ENCODE measurements at regions not wholly inside any gene's neighbourhood (a gene's known extent, or its start where the extent isn't known, plus 50 kb on each side); places are given as distances from the start of the nearest gene placed in this dataset.

- no peak for DNase-seq (ENCODE audit: low read depth)
These were observed 240.9 kb upstream of the STS start for GRCh38 chrX:6906608-6907007.

- no peak for DNase-seq (ENCODE audit: low read depth)
These were observed 243.4 kb upstream of the STS start for GRCh38 chrX:6904156-6904555.

- DNase-seq (ENCODE audit: low read depth), result no peak
These were observed 249.1 kb upstream of the STS start for GRCh38 chrX:6898371-6898770.

GRCh38 chrX:6891404-6891803 is 256.1 kb upstream of the STS start:
- DNase-seq (ENCODE audit: low read depth), result no peak

GRCh38 chrX:6890544-6891261 is 256.8 kb upstream of the STS start:
- no peak for DNase-seq (ENCODE audit: low read depth)

GRCh38 chrX:6885909-6886308 is 261.6 kb upstream of the STS start:
- DNase-seq (ENCODE audit: low read depth), result no peak

GRCh38 chrX:6885396-6885795 is 262.1 kb upstream of the STS start:
- no peak for DNase-seq (ENCODE audit: low read depth)

GRCh38 chrX:6861456-6861855 is 286.1 kb upstream of the STS start:
- DNase-seq (ENCODE audit: low read depth), result no peak

GRCh38 chrX:6857749-6858148 is 289.8 kb upstream of the STS start:
- DNase-seq (ENCODE audit: low read depth), result no peak

- no peak for DNase-seq (ENCODE audit: low read depth)
These were observed 291.0 kb upstream of the STS start for GRCh38 chrX:6856471-6856870.

GRCh38 chrX:6852869-6853268 is 294.6 kb upstream of the STS start:
- DNase-seq (ENCODE audit: low read depth), result no peak

GRCh38 chrX:6852121-6852520 is 295.4 kb upstream of the STS start:
- DNase-seq (ENCODE audit: low read depth), result no peak

GRCh38 chrX:6851140-6851539 is 296.4 kb upstream of the STS start:
- DNase-seq (ENCODE audit: low read depth), result no peak

- no peak for DNase-seq (ENCODE audit: low read depth)
These were observed 297.6 kb upstream of the STS start for GRCh38 chrX:6849716-6850414.

- DNase-seq (ENCODE audit: low read depth), result no peak
These were observed 297.7 kb upstream of the VCX3A start for GRCh38 chrX:6832619-6833018.

GRCh38 chrX:6826856-6827255 is 291.9 kb upstream of the VCX3A start:
- DNase-seq (ENCODE audit: low read depth), result no peak

GRCh38 chrX:6821730-6822129 is 286.8 kb upstream of the VCX3A start:
- DNase-seq (ENCODE audit: low read depth), result no peak

- no peak for DNase-seq (ENCODE audit: low read depth)
These were observed 279.0 kb upstream of the VCX3A start for GRCh38 chrX:6813836-6814370.

- no peak for DNase-seq (ENCODE audit: low read depth)
These were observed 277.2 kb upstream of the VCX3A start for GRCh38 chrX:6812087-6812486.

GRCh38 chrX:6810776-6811175 is 275.9 kb upstream of the VCX3A start:
- DNase-seq (ENCODE audit: low read depth), result no peak

- DNase-seq (ENCODE audit: low read depth), result no peak
These were observed 268.7 kb upstream of the VCX3A start for GRCh38 chrX:6803607-6804006.

- no peak for DNase-seq (ENCODE audit: low read depth)
These were observed 258.1 kb upstream of the VCX3A start for GRCh38 chrX:6793000-6793399.

- no peak for DNase-seq (ENCODE audit: low read depth)
These were observed 249.0 kb upstream of the VCX3A start for GRCh38 chrX:6783912-6784311.

- no peak for DNase-seq (ENCODE audit: low read depth)
These were observed 247.9 kb upstream of the VCX3A start for GRCh38 chrX:6782831-6783230.

All from ELR (cell line).